Endothelial cell of umbilical vein (primary cell): ENCODE measurements at regions not wholly inside any gene's neighbourhood (a gene's known extent, or its start where the extent isn't known, plus 50 kb on each side); places are given as distances from the start of the nearest gene placed in this dataset.

Source experiments
- BruUV-seq: library from RNA; stranded (reverse); fragments of 400-500 nt; replicated peaks from 2 replicates; lab custom pipeline; 2021; lab: Mats Ljungman, UMichigan
- CTCF ChIA-PET: fragments of 300-600, 350-600 bp; sonication (Branson Sonifier 250); formaldehyde crosslinking; loops from one replicate; lab custom pipeline; 2021; ENCODE audit warnings: antibody characterized with exemption, inconsistent platforms; lab: Charles Lee
- POLR2A ChIA-PET: fragments of 300-600, 350-600 bp; sonication (Branson Sonifier 250); formaldehyde crosslinking; loops from one replicate; lab custom pipeline; 2021; ENCODE audit warnings: antibody characterized with exemption, inconsistent platforms; lab: Charles Lee
- DNase-seq: peaks from one replicate; pipeline ENCODE4 v3.0.0-alpha.2; 2011; ENCODE audit warnings: low read depth, low spot score
- FAIRE-seq: peaks from 2 replicates; lab custom pipeline; 2011; peaks lifted over from hg19 to GRCh38; lab: Jason Lieb, UNC
- H2AFZ ChIP-seq: 2 replicates; pipeline ENCODE4 v1.6.0; 2012; ENCODE audit warnings: low read depth, low read length, control low read depth, inconsistent platforms
- H3K27ac ChIP-seq: 2 replicates; pipeline ENCODE4 v1.5.1; 2011; ENCODE audit warnings: low read depth, mild to moderate bottlenecking, control low read depth, low read length, moderate library complexity; ENCODE audit not compliant: insufficient read depth
- H3K27me3 ChIP-seq, 2 experiments: 2 replicates each; pipeline versions ENCODE4 v1.6.0 to v1.6.1; 2011; ENCODE audit warnings: low read length in 2 of 2, mixed read lengths in 1 of 2; ENCODE audit not compliant: control insufficient read depth in 2 of 2, insufficient read depth in 2 of 2
- H3K36me3 ChIP-seq, 2 experiments: 2 replicates in 1 of 2; 3 replicates in 1 of 2; pipeline ENCODE4 v1.5.1; 2011; ENCODE audit warnings: low read length in 2 of 2, mild to moderate bottlenecking in 1 of 2, moderate library complexity in 1 of 2; ENCODE audit not compliant: control insufficient read depth in 2 of 2, insufficient read depth in 2 of 2; ENCODE audit errors: extremely low read depth in 1 of 2
- H3K4me1 ChIP-seq: 3 replicates; pipeline ENCODE4 v1.5.1; 2011; ENCODE audit warnings: mild to moderate bottlenecking, low read length; ENCODE audit not compliant: control insufficient read depth, insufficient read depth; ENCODE audit errors: extremely low read depth
- H3K4me2 ChIP-seq: 2 replicates; pipeline ENCODE4 v1.6.1; 2011; ENCODE audit warnings: low read length, control low read depth, mixed read lengths; ENCODE audit not compliant: insufficient read depth
- H3K4me3 ChIP-seq, 3 experiments: fragments of 200-600 bp in 1 of 3; sonication (generic), shearing (Covaris generic) in 1 of 3; replicated peaks in 1 of 3; 2 replicates each; pipeline ENCODE4 v1.5.1; 2011 to 2016; ENCODE audit warnings: control low read depth in 3 of 3, low read length in 3 of 3, mild to moderate bottlenecking in 2 of 3, inconsistent platforms in 1 of 3, low read depth in 1 of 3, moderate library complexity in 1 of 3; ENCODE audit not compliant: insufficient read depth in 1 of 3
- H3K79me2 ChIP-seq: 2 replicates; pipeline ENCODE4 v1.6.0; 2012; ENCODE audit warnings: low read length, inconsistent platforms; ENCODE audit not compliant: control insufficient read depth, insufficient read depth
- H3K9ac ChIP-seq: replicated peaks from 2 replicates; pipeline ENCODE3; 2011; ENCODE audit warnings: low read length, control low read depth; ENCODE audit not compliant: insufficient read depth; ENCODE audit errors: extremely low read depth
- H3K9me1 ChIP-seq: replicated peaks from 3 replicates; pipeline ENCODE4 v1.6.0; 2011; ENCODE audit warnings: mild to moderate bottlenecking, low read length; ENCODE audit not compliant: control insufficient read depth, insufficient read depth; ENCODE audit errors: extremely low read depth
- H3K9me3 ChIP-seq: replicated peaks from 2 replicates; pipeline ENCODE4 v1.5.1; 2012; ENCODE audit warnings: low read length, inconsistent platforms; ENCODE audit not compliant: control insufficient read depth, insufficient read depth
- H4K20me1 ChIP-seq: replicated peaks from 2 replicates; pipeline ENCODE3; 2011; ENCODE audit warnings: mild to moderate bottlenecking, low read length; ENCODE audit not compliant: control insufficient read depth, insufficient read depth; ENCODE audit errors: extremely low read depth
- EZH2 ChIP-seq: IDR thresholded peaks from 2 replicates; pipeline ENCODE4 v1.6.1; 2012; ENCODE audit warnings: borderline replicate concordance, low read depth, mild to moderate bottlenecking, moderate library complexity, low read length, inconsistent platforms; ENCODE audit not compliant: severe bottlenecking
- FOS ChIP-seq: IDR thresholded peaks from 2 replicates; pipeline ENCODE4 v1.6.1; 2011; ENCODE audit warnings: mild to moderate bottlenecking, low read length, moderate library complexity, borderline replicate concordance; ENCODE audit not compliant: insufficient read depth
- GATA2 ChIP-seq: IDR thresholded peaks from 2 replicates; pipeline ENCODE4 v1.7.0; 2011; ENCODE audit warnings: low read depth, mild to moderate bottlenecking, moderate library complexity, mixed read lengths, low read length; ENCODE audit not compliant: insufficient read length, insufficient read depth
- JUN ChIP-seq: IDR thresholded peaks from 2 replicates; pipeline ENCODE4 v1.6.1; 2011; ENCODE audit warnings: borderline replicate concordance, low read depth; ENCODE audit not compliant: insufficient read length, insufficient read depth
- MAX ChIP-seq: IDR thresholded peaks from 2 replicates; pipeline ENCODE4 v1.6.1; 2011; ENCODE audit not compliant: insufficient read depth, insufficient read length
- MYC ChIP-seq: IDR thresholded peaks from one replicate; pipeline ENCODE4 v1.6.1; 2011; ENCODE audit warnings: mild to moderate bottlenecking, low read depth, low read length
- POLR2A ChIP-seq: IDR thresholded peaks from 2 replicates; pipeline ENCODE4 v1.6.1; 2012; ENCODE audit warnings: low read depth, mild to moderate bottlenecking, control low read depth, low read length
- POLR2AphosphoS5 ChIP-seq: IDR thresholded peaks from 2 replicates; pipeline ENCODE4 v1.6.1; 2012; ENCODE audit warnings: low read depth, mild to moderate bottlenecking, control low read depth, low read length, moderate library complexity; ENCODE audit not compliant: insufficient read depth
- dilution Hi-C: fragments of 300-500 bp; cut with MboI; formaldehyde crosslinking; loops from one replicate; pipeline ENCODE4 v1.15.0; 2019; ENCODE audit warnings: low sequenced_read_pairs; ENCODE audit not compliant: extremely low pct_ligation_motif_present
- intact Hi-C: fragments of 100-400 bp; cut with micrococcal nuclease; formaldehyde crosslinking; loops from one replicate; pipeline ENCODE4 v1.10.0; 2022
- TF ChIP-seq, protein P1 (sequence below), 2 donors: IDR thresholded peaks; 1 replicate in 1 of 2; 2 replicates in 1 of 2; pipeline ENCODE4 v1.5.1; 2011; ENCODE audit warnings: low read length in 2 of 2, mild to moderate bottlenecking in 2 of 2, moderate library complexity in 2 of 2, control low read depth in 1 of 2, inconsistent platforms in 1 of 2, low read depth in 1 of 2; ENCODE audit not compliant: insufficient read depth in 1 of 2; ENCODE audit errors: extremely low read depth in 1 of 2

DNA sequence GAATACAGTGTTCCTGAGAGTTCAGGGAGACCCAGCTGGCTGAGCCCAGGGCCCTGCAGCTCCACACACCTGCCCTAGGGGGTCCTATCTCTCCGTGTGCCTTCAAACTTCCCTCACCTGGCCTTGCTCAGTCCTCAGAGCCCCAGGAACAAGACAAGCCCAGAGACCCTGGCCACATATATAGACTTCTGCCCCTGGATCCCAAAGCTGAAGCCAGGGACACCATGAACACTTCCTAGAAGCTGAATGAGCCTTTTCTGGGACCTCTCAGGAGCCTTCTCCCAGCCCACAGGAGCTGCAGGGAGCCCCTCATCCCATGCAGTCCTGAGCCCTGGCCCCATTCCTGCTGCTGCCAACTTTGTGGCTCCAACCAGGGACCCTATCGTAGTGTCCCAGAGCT, 190.5 kb downstream of the DICER1 start:
- Histone ChIP-seq H3K36me3 (no peaks in the 10 kb centered on the region), H3K4me3 (no peak overlapping the region), H3K27me3 (no peaks in the 10 kb centered on the region), H3K79me2 (no peaks in the 10 kb centered on the region), H3K9me3 (no peaks in the 10 kb centered on the region), H2AFZ (no peak overlapping the region), H4K20me1 (no peaks in the 10 kb centered on the region), H3K4me2 (no peak overlapping the region), H3K27ac (no peak overlapping the region), H3K9me1 (no peaks in the 10 kb centered on the region), H3K9ac (no peak overlapping the region), H3K4me1 (no peaks in the 10 kb centered on the region)
- DNase-seq (no peak), FAIRE-seq (no peak)
- intact Hi-C loops (no loop called here), dilution Hi-C loops (no loop called here)
- no TSS peak for BruUV-seq
- CTCF ChIA-PET: no interaction called here
- TF ChIP-seq, protein P1, sequence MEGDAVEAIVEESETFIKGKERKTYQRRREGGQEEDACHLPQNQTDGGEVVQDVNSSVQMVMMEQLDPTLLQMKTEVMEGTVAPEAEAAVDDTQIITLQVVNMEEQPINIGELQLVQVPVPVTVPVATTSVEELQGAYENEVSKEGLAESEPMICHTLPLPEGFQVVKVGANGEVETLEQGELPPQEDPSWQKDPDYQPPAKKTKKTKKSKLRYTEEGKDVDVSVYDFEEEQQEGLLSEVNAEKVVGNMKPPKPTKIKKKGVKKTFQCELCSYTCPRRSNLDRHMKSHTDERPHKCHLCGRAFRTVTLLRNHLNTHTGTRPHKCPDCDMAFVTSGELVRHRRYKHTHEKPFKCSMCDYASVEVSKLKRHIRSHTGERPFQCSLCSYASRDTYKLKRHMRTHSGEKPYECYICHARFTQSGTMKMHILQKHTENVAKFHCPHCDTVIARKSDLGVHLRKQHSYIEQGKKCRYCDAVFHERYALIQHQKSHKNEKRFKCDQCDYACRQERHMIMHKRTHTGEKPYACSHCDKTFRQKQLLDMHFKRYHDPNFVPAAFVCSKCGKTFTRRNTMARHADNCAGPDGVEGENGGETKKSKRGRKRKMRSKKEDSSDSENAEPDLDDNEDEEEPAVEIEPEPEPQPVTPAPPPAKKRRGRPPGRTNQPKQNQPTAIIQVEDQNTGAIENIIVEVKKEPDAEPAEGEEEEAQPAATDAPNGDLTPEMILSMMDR (IDR thresholded peaks at IDR 0.05; ENCODE audit: extremely low read depth in 1 of 2, insufficient read depth in 1 of 2, low read depth in 1 of 2, low read length in 2 of 2): no peak
- TF ChIP-seq POLR2AphosphoS5: no peak
- TF ChIP-seq MAX: no peak
- TF ChIP-seq GATA2: no peak
- no peak for TF ChIP-seq POLR2A
- no peak for TF ChIP-seq EZH2
- no peak for TF ChIP-seq JUN
- TF ChIP-seq MYC: no peak
- no peak for TF ChIP-seq FOS
- POLR2A ChIA-PET: no interaction called here
